SK-N-SH (cell line): ENCODE measurements at regions not wholly inside any gene's neighbourhood (a gene's known extent, or its start where the extent isn't known, plus 50 kb on each side); places are given as distances from the start of the nearest gene placed in this dataset.

Experiments
- CTCF ChIP-seq: fragments of 200-600 bp; sonication (generic); IDR thresholded peaks from 2 replicates; pipeline ENCODE4 v1.6.1; 2017; ENCODE audit warnings: antibody characterized with exemption, mild to moderate bottlenecking, moderate library complexity
- EP300 ChIP-seq, 2 experiments: IDR thresholded peaks; 2 replicates each; pipeline versions ENCODE4 v1.4.0 to v1.6.1; 2012; ENCODE audit warnings: borderline replicate concordance in 1 of 2, low read depth in 1 of 2, low read length in 1 of 2
- EZH2phosphoT487 ChIP-seq: fragments of 200-600 bp; sonication (generic); IDR thresholded peaks from 2 replicates; pipeline ENCODE4 v1.6.1; 2017; ENCODE audit warnings: low read depth, mixed run types, mild to moderate bottlenecking, antibody characterized with exemption, moderate library complexity, borderline replicate concordance
- FOXJ3 ChIP-seq: sonication (generic); formaldehyde crosslinking; IDR thresholded peaks from 2 replicates; pipeline ENCODE4 v1.5.1; 2020; ENCODE audit warnings: mild to moderate bottlenecking, missing genetic modification reagents
- GATA2 ChIP-seq: sonication (generic); formaldehyde crosslinking; IDR thresholded peaks from 2 replicates; pipeline ENCODE4 v1.5.0; 2020; ENCODE audit warnings: mild to moderate bottlenecking, missing genetic modification reagents
- MAX ChIP-seq: IDR thresholded peaks from 2 replicates; pipeline ENCODE4 v1.4.0; 2012; ENCODE audit warnings: low read depth
- MXI1 ChIP-seq: IDR thresholded peaks from 2 replicates; pipeline ENCODE4 v1.6.1; 2012; ENCODE audit warnings: mild to moderate bottlenecking, low read depth, low read length, improper control_type of control experiment
- NRF1 ChIP-seq: IDR thresholded peaks from 2 replicates; pipeline ENCODE4 v1.6.1; 2012; ENCODE audit warnings: low read depth, mild to moderate bottlenecking, low read length
- POLR2AphosphoS5 ChIP-seq: IDR thresholded peaks from 2 replicates; pipeline ENCODE4 v1.6.1; 2012; ENCODE audit warnings: low read depth, low read length
- REST ChIP-seq: IDR thresholded peaks from 2 replicates; pipeline ENCODE4 v1.6.1; 2012; ENCODE audit warnings: mild to moderate bottlenecking, low read depth, low read length, moderate library complexity
- RFX5 ChIP-seq: IDR thresholded peaks from 2 replicates; pipeline ENCODE4 v1.6.1; 2012; ENCODE audit warnings: mild to moderate bottlenecking, improper control_type of control experiment, low read length
- TAF1 ChIP-seq: IDR thresholded peaks from 2 replicates; pipeline ENCODE4 v1.6.1; 2012; ENCODE audit warnings: low read depth, mild to moderate bottlenecking, low read length, moderate library complexity, borderline replicate concordance
- USF2 ChIP-seq: fragments of 150-350 bp; IDR thresholded peaks from 2 replicates; pipeline ENCODE4 v1.6.1; 2017; ENCODE audit warnings: antibody characterized with exemption, low read length, low read depth, borderline replicate concordance

GRCh38 chr17:65473363-65473762 is 88.1 kb downstream of the AXIN2 start:
- TF ChIP-seq TAF1 = no peak
- TF ChIP-seq CTCF = no peak
- no peak for TF ChIP-seq POLR2AphosphoS5
- no peak for TF ChIP-seq NRF1
- TF ChIP-seq FOXJ3 = no peak
- no peak for TF ChIP-seq GATA2 (CRISPR knock-in tag)
- no peak for TF ChIP-seq MXI1
- TF ChIP-seq EP300 (IDR thresholded peaks at IDR 0.05; ENCODE audit: borderline replicate concordance in 1 of 2, low read depth in 1 of 2, low read length in 1 of 2) = no peak
- TF ChIP-seq MAX = no peak
- no peak for TF ChIP-seq REST
- no peak for TF ChIP-seq USF2
- no peak for TF ChIP-seq EZH2phosphoT487
- TF ChIP-seq RFX5 = no peak
